ENCODE measurements at regions not wholly inside any gene's neighbourhood (a gene's known extent, or its start where the extent isn't known, plus 50 kb on each side); places are given as distances from the start of the nearest gene placed in this dataset.

DNA sequence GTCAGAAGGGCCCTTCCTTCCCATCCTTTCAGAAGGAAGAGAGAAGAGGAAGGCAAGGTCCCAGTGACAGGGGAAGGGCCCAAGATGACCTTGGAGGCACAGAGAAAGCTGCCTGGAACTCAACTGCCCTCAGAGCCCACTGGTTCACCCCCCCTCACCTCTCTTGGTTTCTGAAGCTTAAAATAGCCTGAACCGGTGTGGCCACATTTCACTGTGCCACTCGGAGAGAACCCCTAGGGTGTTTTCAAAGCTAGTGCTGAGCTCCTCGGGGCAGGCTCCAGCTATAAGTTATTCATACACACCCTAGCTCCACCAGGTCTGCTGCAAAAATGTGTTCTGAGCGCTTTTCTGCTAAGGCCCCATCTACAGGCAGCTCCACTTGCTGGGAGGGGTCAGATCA, 60.9 kb upstream of the ADRB1 start:
- no peak for TF ChIP-seq EZH2 (IDR thresholded peaks at IDR 0.05; ENCODE audit: borderline replicate concordance, insufficient read depth, low read depth, low read length, poor library complexity, severe bottlenecking)
- TF ChIP-seq, protein P1, sequence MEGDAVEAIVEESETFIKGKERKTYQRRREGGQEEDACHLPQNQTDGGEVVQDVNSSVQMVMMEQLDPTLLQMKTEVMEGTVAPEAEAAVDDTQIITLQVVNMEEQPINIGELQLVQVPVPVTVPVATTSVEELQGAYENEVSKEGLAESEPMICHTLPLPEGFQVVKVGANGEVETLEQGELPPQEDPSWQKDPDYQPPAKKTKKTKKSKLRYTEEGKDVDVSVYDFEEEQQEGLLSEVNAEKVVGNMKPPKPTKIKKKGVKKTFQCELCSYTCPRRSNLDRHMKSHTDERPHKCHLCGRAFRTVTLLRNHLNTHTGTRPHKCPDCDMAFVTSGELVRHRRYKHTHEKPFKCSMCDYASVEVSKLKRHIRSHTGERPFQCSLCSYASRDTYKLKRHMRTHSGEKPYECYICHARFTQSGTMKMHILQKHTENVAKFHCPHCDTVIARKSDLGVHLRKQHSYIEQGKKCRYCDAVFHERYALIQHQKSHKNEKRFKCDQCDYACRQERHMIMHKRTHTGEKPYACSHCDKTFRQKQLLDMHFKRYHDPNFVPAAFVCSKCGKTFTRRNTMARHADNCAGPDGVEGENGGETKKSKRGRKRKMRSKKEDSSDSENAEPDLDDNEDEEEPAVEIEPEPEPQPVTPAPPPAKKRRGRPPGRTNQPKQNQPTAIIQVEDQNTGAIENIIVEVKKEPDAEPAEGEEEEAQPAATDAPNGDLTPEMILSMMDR (IDR thresholded peaks at IDR 0.05) = no peak
